ENCODE measurements at regions not wholly inside any gene's neighbourhood (a gene's known extent, or its start where the extent isn't known, plus 50 kb on each side); places are given as distances from the start of the nearest gene placed in this dataset.

- H3K9me3 Mint-ChIP-seq: no peaks in the 10 kb centered on the region
- TF ChIP-seq CTCF (conservative IDR thresholded peaks at IDR 0.05): no peak
Observed at GRCh38 chr12:46557539-46558373, 185.2 kb upstream of the SLC38A2 start.

GRCh38 chr12:46556819-46557524, 184.4 kb upstream of the SLC38A2 start:
- Histone ChIP-seq H3K9me3 (ENCODE audit: control insufficient read depth, low read length) (no peaks in the 10 kb centered on the region), H3K36me3 (ENCODE audit: control insufficient read depth, insufficient read depth, low read length) (no peaks in the 10 kb centered on the region), H3K4me3 (ENCODE audit: low read length) (no peak overlapping the region), H3K4me1 (ENCODE audit: control insufficient read depth, insufficient read depth, low read length) (peaks cover 3% of the 10 kb centered on the region), H3K27me3 (ENCODE audit: control insufficient read depth, insufficient read depth, low read length, poor library complexity, severe bottlenecking) (no peaks in the 10 kb centered on the region), H3K9ac (ENCODE audit: extremely low read depth, low read length, poor library complexity, severe bottlenecking) (no peak overlapping the region), H3K27ac (ENCODE audit: low read depth, low read length) (no peak overlapping the region)
- Mint-ChIP-seq H3K4me3 (no peak overlapping the region), H3K9me3 (no peaks in the 10 kb centered on the region), H3K36me3 (ENCODE audit: low read depth) (no peaks in the 10 kb centered on the region), H3K27ac (no peak overlapping the region), H3K4me1 (peaks cover 13% of the 10 kb centered on the region), H3K27me3 (ENCODE audit: insufficient read depth) (no peaks in the 10 kb centered on the region)
- no peak for DNase-seq
- TF ChIP-seq CTCF (conservative IDR thresholded peaks at IDR 0.05): no peak
- WGBS, 2 experiments (ENCODE audit: insufficient coverage in 1 of 2, insufficient read length in 1 of 2): 83 to 96% methylated on average over 1 to 6 of the region's 6 CpGs

More at GRCh38 chr12:46557539-46558373, 185.2 kb upstream of the SLC38A2 start:
- Histone ChIP-seq H3K27ac (ENCODE audit: low read depth, low read length) (no peak overlapping the region), H3K4me3 (ENCODE audit: low read length) (no peak overlapping the region), H3K9ac (ENCODE audit: extremely low read depth, low read length, poor library complexity, severe bottlenecking) (no peak overlapping the region), H3K4me1 (ENCODE audit: control insufficient read depth, insufficient read depth, low read length) (peaks cover 3% of the 10 kb centered on the region), H3K9me3 (ENCODE audit: control insufficient read depth, low read length) (no peaks in the 10 kb centered on the region), H3K36me3 (ENCODE audit: control insufficient read depth, insufficient read depth, low read length) (no peaks in the 10 kb centered on the region), H3K27me3 (ENCODE audit: control insufficient read depth, insufficient read depth, low read length, poor library complexity, severe bottlenecking) (no peaks in the 10 kb centered on the region)
- H3K4me3 Mint-ChIP-seq: no peak overlapping the region
- no peak for DNase-seq
- WGBS, 2 experiments (ENCODE audit: insufficient coverage in 1 of 2, insufficient read length in 1 of 2): 92 to 96% methylated on average over 3 to 5 of the region's 5 CpGs
- H3K36me3 Mint-ChIP-seq (ENCODE audit: low read depth): no peaks in the 10 kb centered on the region
- H3K27ac Mint-ChIP-seq: no peak overlapping the region
- H3K27me3 Mint-ChIP-seq (ENCODE audit: insufficient read depth): no peaks in the 10 kb centered on the region
- H3K4me1 Mint-ChIP-seq: peaks cover 21% of the 10 kb centered on the region

- DNase-seq: no peak
- Histone ChIP-seq H3K9me3 (ENCODE audit: control insufficient read depth, low read length) (no peaks in the 10 kb centered on the region), H3K4me3 (ENCODE audit: low read length) (no peak overlapping the region), H3K27ac (ENCODE audit: low read depth, low read length) (no peak overlapping the region), H3K36me3 (ENCODE audit: control insufficient read depth, insufficient read depth, low read length) (no peaks in the 10 kb centered on the region), H3K9ac (ENCODE audit: extremely low read depth, low read length, poor library complexity, severe bottlenecking) (no peak overlapping the region), H3K4me1 (ENCODE audit: control insufficient read depth, insufficient read depth, low read length) (peaks cover 3% of the 10 kb centered on the region), H3K27me3 (ENCODE audit: control insufficient read depth, insufficient read depth, low read length, poor library complexity, severe bottlenecking) (no peaks in the 10 kb centered on the region)
- no peaks in the 10 kb centered on the region for H3K27me3 Mint-ChIP-seq (ENCODE audit: insufficient read depth)
- H3K4me3 Mint-ChIP-seq: no peak overlapping the region
- no peaks in the 10 kb centered on the region for H3K9me3 Mint-ChIP-seq
- H3K4me1 Mint-ChIP-seq: peaks cover 11% of the 10 kb centered on the region
- no peak for TF ChIP-seq CTCF (conservative IDR thresholded peaks at IDR 0.05)
- WGBS, 2 experiments (ENCODE audit: insufficient coverage in 1 of 2, insufficient read length in 1 of 2): 90 to 100% methylated on average over 1 to 2 of the region's 2 CpGs
- H3K27ac Mint-ChIP-seq: no peak overlapping the region
- no peaks in the 10 kb centered on the region for H3K36me3 Mint-ChIP-seq (ENCODE audit: low read depth)
Observed at GRCh38 chr12:46556105-46556559, 183.6 kb upstream of the SLC38A2 start.
